ENCODE measurements at regions not wholly inside any gene's neighbourhood (a gene's known extent, or its start where the extent isn't known, plus 50 kb on each side); places are given as distances from the start of the nearest gene placed in this dataset.

GRCh38 chr3:79866162-79866561 lies 98.4 kb upstream of the ROBO1 start:
- DNase-seq (ENCODE audit: insufficient read length, low spot score) (no peak), FAIRE-seq (no peak)

DNA sequence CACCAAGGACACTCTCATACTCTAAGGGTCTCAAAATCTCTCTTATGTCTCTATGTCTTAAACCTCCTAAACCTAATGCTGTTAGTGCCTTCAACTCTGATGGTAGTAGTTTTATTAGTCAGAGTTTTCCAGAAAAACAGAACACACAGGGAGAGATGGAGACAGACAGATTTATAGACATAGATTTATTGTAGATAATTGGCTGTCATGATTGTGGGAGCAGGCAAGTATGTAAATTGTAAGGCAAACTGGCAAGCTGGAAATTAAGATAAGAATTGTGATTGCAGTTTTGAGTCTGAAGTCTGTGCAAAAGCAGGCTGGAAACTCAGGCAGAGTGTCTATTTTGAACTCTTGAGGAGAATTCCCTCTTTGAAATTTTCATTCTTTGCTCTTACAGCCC lies 96.3 kb upstream of the ROBO1 start:
- DNase-seq (ENCODE audit: insufficient read length, low spot score) (no peak), FAIRE-seq (no peak)

DNA sequence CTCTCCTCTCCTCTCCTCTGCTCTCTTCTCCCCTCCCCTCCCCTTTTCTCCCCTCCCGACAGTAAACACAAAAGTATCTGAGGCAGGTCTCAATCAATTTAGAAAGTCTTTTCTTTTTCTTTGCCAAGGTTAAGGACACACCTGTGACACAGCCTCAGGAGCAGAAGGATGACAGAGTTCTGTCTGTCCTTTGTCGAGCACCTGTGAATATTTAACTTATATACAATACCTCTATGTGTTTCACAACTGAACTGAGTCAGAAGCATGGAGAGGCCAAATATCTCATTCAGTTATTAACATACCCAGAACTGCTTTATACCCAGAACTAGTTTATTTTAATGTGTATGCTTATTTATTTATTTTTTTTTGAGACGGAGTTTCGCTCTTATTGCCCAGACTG lies 81.1 kb upstream of the ROBO1 start:
- FAIRE-seq: no peak
- no peak for DNase-seq (ENCODE audit: insufficient read length, low spot score)

DNA sequence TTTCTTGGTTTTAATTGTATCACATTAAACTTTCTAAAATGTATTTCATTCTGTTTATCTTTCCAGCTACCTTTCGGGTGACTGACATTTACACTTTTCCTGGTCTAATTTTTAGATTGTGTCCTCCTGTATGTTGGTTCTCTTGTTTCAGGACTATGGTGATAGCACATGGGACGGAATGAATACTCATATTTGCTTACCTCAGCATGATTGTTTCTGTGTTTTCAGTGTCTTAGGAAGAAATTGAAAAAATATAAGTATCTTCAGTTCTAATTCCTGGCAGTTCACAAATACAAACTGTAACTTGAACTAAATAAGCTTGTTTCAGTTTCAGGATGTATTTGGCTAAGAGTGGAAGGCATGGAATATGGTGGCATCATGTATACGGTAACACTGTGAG lies 80.1 kb upstream of the ROBO1 start:
- FAIRE-seq (no peak), DNase-seq (ENCODE audit: insufficient read length, low spot score) (no peak)

DNA sequence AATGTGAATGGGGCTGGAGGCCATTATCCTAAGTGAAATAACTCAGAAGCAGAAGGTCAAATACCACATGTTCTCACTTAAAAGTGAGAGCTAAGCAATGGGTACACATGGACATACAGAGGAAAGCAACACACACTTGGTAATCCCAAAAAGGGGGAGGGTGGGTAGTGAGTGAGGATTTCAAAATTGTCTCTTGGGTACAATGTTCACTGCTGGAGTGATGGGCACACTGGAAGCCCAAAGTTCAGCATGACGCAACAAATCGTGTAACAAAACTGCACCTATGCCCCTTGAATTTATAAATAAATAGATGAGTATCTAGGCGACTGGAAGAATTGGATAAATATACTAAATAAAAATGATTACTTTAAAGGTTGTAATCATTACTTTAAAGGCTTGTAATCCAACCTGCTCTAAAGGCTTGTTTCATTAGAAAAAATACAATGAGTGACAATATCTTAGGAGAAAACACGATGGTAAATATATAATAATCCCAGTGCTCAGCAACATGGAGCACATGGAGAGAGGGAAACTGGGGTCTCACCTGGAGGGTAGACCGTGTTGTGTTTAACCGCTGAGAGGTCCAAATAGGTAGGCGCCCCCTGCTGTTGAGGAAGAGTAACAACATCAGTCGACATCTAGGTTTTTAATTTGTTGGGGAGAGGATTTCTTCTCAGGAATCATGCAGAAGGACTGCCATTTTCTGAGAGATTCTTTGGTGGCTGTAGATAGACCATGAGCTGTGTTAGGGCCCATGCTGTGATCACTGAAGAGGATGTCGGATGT lies 78.5 kb upstream of the ROBO1 start:
- no peak for DNase-seq (ENCODE audit: insufficient read length, low spot score)
- FAIRE-seq: no peak

GRCh38 chr3:79845546-79845945 lies 77.7 kb upstream of the ROBO1 start:
- no peak for FAIRE-seq
- no peak for DNase-seq (ENCODE audit: insufficient read length, low spot score)

DNA sequence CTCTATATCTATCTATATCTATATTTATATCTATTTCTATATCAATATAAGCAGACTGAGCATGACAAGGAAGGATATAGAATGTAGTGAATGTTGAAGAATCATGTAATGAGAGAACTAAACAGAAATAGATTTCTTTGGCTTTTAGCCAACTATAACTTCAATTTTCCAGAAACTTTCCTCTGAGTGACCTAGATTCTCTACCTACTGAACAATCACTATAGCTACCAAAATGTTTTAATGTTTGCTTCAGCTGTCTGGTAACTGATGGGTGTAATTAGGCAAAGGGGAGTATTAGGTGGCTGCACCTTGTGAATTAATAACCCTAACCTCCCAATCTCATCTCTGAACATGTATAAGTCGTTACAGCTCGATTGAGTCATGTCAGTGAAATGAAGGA lies 76.4 kb upstream of the ROBO1 start:
- FAIRE-seq: no peak

DNA sequence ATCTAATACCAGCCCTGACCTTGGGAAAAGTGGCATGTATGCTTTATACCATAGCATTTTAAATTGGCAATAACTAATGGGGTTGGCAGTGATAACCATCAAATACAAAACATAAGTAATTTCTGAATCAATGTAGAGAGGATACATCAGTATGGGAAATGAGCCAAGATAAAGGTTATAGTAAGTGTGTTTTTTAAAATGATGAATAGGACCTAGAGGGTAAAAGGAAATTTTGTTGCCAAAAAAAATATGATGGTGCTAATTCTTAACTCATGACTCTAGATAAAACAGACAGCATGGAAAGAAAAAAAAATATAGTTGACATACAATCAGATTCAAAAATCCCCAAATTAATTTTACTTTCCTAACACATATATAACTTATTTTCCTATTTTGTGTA lies 75.4 kb upstream of the ROBO1 start:
- FAIRE-seq (no peak), DNase-seq (ENCODE audit: insufficient read length, low spot score) (no peak)

More for the DNA sequence above, 76.4 kb upstream of the ROBO1 start:
- no peak for DNase-seq (ENCODE audit: insufficient read length, low spot score)

- no peak for FAIRE-seq
These were observed 67.9 kb upstream of the ROBO1 start for GRCh38 chr3:79835701-79836100.

DNA sequence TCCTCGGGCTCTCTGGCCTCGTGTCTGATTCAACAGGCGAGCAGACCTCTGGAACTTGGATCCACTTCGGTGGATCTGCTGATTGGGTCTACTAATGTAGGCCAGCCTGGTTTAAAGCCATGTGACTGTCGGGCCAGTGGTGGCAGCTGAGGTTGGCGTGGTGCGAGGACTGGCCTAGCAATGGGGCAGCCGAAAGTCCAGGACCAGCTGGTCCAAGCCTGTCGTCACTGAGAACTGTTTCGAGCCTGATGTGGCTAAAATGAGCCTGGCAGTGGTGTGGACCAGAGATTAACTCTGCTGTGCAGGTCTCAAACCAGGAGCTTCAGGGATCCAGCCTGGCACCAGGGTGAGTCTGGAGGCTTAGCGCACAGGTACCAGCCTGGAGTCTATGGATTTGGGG lies 56.4 kb upstream of the ROBO1 start:
- FAIRE-seq: no peak
- no peak for DNase-seq (ENCODE audit: insufficient read length, low spot score)

More at GRCh38 chr3:79835701-79836100, 67.9 kb upstream of the ROBO1 start:
- no peak for DNase-seq (ENCODE audit: insufficient read length, low spot score)

- DNase-seq (ENCODE audit: insufficient read length, low spot score): no peak
- FAIRE-seq: no peak
These were observed 54.3 kb upstream of the ROBO1 start for GRCh38 chr3:79822076-79822475.

GRCh38 chr3:79820089-79820488 lies 52.3 kb upstream of the ROBO1 start:
- DNase-seq (ENCODE audit: insufficient read length, low spot score): no peak
- FAIRE-seq: no peak

GRCh38 chr3:79818015-79818414 lies 50.2 kb upstream of the ROBO1 start:
- FAIRE-seq: no peak
- no peak for DNase-seq (ENCODE audit: insufficient read length, low spot score)

All from HTR-8/SVneo (cell line).